ENCODE measurements at regions not wholly inside any gene's neighbourhood (a gene's known extent, or its start where the extent isn't known, plus 50 kb on each side); places are given as distances from the start of the nearest gene placed in this dataset.

- no peak overlapping the region for H2AFZ ChIP-seq
These were observed 498.9 kb downstream of the BCKDHB start for GRCh38 chr6:80605165-80605989.

GRCh38 chr6:80603679-80604078 is 497.2 kb downstream of the BCKDHB start:
- DNase-seq (ENCODE audit: low spot score), result no peak
- Histone ChIP-seq H3K9me2 (ENCODE audit: insufficient read depth) (no peaks in the 10 kb centered on the region), H3F3A (replicated peaks; ENCODE audit: low read depth) (no peaks in the 10 kb centered on the region), H3K36me3 (ENCODE audit: insufficient read depth) (no peaks in the 10 kb centered on the region), H3K4me3 (no peak overlapping the region), H4K20me1 (replicated peaks; ENCODE audit: insufficient read depth) (no peaks in the 10 kb centered on the region), H3K4me1 (ENCODE audit: insufficient read depth) (no peaks in the 10 kb centered on the region), H3K27me3 (ENCODE audit: insufficient read depth) (no peaks in the 10 kb centered on the region), H3K79me2 (replicated peaks; ENCODE audit: insufficient read depth) (no peaks in the 10 kb centered on the region), H3K4me2 (no peak overlapping the region), H2AFZ (no peak overlapping the region), H3K27ac (ENCODE audit: low read depth) (no peak overlapping the region)
- Mint-ChIP-seq H3K36me3 (ENCODE audit: low read depth) (no peaks in the 10 kb centered on the region), H3K4me3 (no peak overlapping the region), H3K4me1 (peaks cover 8% of the 10 kb centered on the region; the same call in 2 of the 3 replicates), H3K9me3 (no peaks in the 10 kb centered on the region), H3K27ac (no peak overlapping the region), H3K27me3 (ENCODE audit: insufficient read depth, low read depth, poor library complexity) (no peaks in the 10 kb centered on the region)
- ATAC-seq, result no peak
- TF ChIP-seq STAT1 (IDR thresholded peaks at IDR 0.05; ENCODE audit: unreplicated experiment) (no peak), ZNF462 (CRISPR knock-in tag; IDR thresholded peaks at IDR 0.05) (no peak), ZNF331 (CRISPR knock-in tag; IDR thresholded peaks at IDR 0.05; ENCODE audit: low read depth) (no peak), ZNF114 (CRISPR knock-in tag; IDR thresholded peaks at IDR 0.05) (no peak), EZH2phosphoT487 (IDR thresholded peaks at IDR 0.05; ENCODE audit: unreplicated experiment) (no peak), CREB1 (CRISPR knock-in tag; IDR thresholded peaks at IDR 0.05; ENCODE audit: low read depth) (no peak)

More at GRCh38 chr6:80605165-80605989, 498.9 kb downstream of the BCKDHB start:
- Mint-ChIP-seq H3K9me3 (no peaks in the 10 kb centered on the region), H3K4me1 (peaks cover 8% of the 10 kb centered on the region; the same call in 2 of the 3 replicates), H3K27ac (no peak overlapping the region), H3K36me3 (ENCODE audit: low read depth) (no peaks in the 10 kb centered on the region), H3K27me3 (ENCODE audit: insufficient read depth, low read depth, poor library complexity) (no peaks in the 10 kb centered on the region), H3K4me3 (no peak overlapping the region)
- H3K4me3 ChIP-seq, result no peak overlapping the region
- no peaks in the 10 kb centered on the region for H4K20me1 ChIP-seq (replicated peaks; ENCODE audit: insufficient read depth)
- H3K9me2 ChIP-seq (ENCODE audit: insufficient read depth), result no peaks in the 10 kb centered on the region
- no peaks in the 10 kb centered on the region for H3K79me2 ChIP-seq (replicated peaks; ENCODE audit: insufficient read depth)
- H3F3A ChIP-seq (replicated peaks; ENCODE audit: low read depth), result no peaks in the 10 kb centered on the region
- TF ChIP-seq POLR2AphosphoS5 (IDR thresholded peaks at IDR 0.05; ENCODE audit: low read depth), result no peak
- peak; percentile 63 to 80 for TF ChIP-seq CTCF (conservative IDR thresholded peaks at IDR 0.05; ENCODE audit: low read depth in 2 of 2)
- DNase-seq (ENCODE audit: low spot score) (peak; percentile 74), ATAC-seq (peak; percentile 77)
- no peaks in the 10 kb centered on the region for H3K36me3 ChIP-seq (ENCODE audit: insufficient read depth)
- no peaks in the 10 kb centered on the region for H3K4me1 ChIP-seq (ENCODE audit: insufficient read depth)
- no peak overlapping the region for H3K27ac ChIP-seq (ENCODE audit: low read depth)
- H3K27me3 ChIP-seq (ENCODE audit: insufficient read depth), result no peaks in the 10 kb centered on the region
- no peak overlapping the region for H3K4me2 ChIP-seq

Data from GM23338 (cell line).